AG10803 (cell line): ENCODE measurements at regions not wholly inside any gene's neighbourhood (a gene's known extent, or its start where the extent isn't known, plus 50 kb on each side); places are given as distances from the start of the nearest gene placed in this dataset.
"Not testable (repeated sequence)": the region's sequence is repeated elsewhere in the genome, so short reads cannot be mapped to it uniquely, and the experiment has no call there.

Experiments
- DNase-seq: peaks from one replicate; pipeline ENCODE4 v3.0.0; 2010; ENCODE audit warnings: low read depth
- H3K4me3 ChIP-seq: 2 replicates; pipeline ENCODE4 v1.5.1; 2011; ENCODE audit warnings: mild to moderate bottlenecking, low read length, control low read depth
- TF ChIP-seq, protein P1 (sequence below): conservative IDR thresholded peaks from 2 replicates; pipeline ENCODE4 v1.5.1; 2011; ENCODE audit warnings: mild to moderate bottlenecking, low read length, control low read depth, inconsistent platforms

DNA sequence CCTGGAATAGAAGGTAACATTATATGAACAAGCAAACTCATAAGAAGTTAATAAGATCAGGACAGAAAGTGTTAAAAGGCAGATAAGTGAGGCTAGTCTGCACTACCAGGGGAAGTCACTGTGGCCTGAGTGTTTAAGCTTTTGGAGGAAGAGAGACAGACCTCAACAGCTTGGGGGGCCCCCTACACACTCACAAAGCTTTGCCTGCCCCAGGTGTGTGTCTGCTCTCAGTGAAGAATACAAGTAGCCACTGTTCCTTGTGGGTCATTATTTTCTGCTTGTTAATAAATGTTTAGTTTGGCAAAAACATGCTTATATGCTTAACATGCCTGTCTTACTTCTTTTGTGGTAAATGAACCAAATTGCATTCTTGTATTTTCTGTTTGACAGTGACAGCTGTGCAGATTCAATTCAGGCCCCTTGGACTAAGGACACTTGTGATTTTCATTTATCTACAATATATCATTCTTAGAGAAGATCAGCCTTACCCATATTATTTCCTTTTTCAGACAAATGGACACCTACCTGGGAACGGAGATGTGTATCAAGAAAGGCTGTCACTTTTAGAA lies 50.7 kb upstream of the C12orf71 start:
- TF ChIP-seq, protein P1, sequence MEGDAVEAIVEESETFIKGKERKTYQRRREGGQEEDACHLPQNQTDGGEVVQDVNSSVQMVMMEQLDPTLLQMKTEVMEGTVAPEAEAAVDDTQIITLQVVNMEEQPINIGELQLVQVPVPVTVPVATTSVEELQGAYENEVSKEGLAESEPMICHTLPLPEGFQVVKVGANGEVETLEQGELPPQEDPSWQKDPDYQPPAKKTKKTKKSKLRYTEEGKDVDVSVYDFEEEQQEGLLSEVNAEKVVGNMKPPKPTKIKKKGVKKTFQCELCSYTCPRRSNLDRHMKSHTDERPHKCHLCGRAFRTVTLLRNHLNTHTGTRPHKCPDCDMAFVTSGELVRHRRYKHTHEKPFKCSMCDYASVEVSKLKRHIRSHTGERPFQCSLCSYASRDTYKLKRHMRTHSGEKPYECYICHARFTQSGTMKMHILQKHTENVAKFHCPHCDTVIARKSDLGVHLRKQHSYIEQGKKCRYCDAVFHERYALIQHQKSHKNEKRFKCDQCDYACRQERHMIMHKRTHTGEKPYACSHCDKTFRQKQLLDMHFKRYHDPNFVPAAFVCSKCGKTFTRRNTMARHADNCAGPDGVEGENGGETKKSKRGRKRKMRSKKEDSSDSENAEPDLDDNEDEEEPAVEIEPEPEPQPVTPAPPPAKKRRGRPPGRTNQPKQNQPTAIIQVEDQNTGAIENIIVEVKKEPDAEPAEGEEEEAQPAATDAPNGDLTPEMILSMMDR, result no peak
- DNase-seq, result no peak
- H3K4me3 ChIP-seq, result no peak overlapping the region

DNA sequence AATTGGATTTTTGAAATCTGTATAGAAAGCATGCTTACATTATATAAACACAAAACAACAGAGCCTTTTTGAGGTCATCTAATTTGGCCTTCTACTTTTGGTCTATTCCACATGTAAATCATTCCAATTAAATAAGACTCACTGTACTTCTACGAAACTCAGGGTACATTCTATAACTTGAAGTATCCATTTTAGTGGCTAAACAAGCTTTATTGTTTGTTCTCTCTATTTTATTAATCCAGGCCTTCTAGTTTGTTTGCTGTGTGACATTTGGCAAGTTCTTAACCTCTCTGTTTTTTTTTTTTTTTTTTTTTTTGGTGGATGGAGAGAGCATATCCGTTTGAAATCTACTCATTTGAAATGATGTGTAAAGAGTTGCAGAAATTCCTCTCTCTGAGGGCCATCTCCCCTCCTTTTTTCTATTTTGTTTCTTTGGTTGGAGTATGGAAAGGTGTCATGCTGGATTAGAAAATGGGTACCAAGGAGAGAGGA lies 58.1 kb upstream of the C12orf71 start:
- no peak for DNase-seq
- TF ChIP-seq, protein P1, result no peak
- H3K4me3 ChIP-seq, result no peak overlapping the region

DNA sequence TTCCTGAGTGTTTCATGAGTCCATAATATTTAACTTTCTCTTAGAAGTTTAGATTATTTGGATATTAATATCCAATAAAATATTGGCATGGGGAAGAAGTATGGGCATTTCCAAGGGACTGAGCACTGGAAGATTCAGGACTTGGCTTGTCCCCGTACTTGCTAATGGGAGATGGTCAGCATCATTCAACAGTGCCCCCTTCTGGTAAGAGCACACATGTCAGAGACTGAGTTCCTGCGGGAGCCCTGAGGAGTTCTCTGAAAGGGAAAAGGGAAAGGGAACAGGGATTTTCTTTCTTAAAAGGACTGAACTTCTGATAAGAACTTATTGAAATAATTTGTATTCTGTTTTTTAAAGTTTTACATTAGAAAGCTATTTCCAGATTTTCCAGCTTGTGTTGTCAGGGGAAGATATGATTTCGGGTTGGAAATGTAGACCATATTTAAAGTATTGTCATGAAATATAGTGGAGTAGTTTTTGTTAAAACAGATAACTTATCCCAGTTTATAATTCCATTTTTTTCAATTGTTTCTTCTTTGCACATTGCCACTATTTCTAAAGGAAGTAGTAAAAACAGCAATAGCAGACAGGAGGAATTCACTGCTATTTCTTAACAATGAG lies 59.8 kb upstream of the C12orf71 start:
- H3K4me3 ChIP-seq, result no peak overlapping the region
- TF ChIP-seq, protein P1, result peak; percentile 99
- DNase-seq, result peak; percentile 77

DNA sequence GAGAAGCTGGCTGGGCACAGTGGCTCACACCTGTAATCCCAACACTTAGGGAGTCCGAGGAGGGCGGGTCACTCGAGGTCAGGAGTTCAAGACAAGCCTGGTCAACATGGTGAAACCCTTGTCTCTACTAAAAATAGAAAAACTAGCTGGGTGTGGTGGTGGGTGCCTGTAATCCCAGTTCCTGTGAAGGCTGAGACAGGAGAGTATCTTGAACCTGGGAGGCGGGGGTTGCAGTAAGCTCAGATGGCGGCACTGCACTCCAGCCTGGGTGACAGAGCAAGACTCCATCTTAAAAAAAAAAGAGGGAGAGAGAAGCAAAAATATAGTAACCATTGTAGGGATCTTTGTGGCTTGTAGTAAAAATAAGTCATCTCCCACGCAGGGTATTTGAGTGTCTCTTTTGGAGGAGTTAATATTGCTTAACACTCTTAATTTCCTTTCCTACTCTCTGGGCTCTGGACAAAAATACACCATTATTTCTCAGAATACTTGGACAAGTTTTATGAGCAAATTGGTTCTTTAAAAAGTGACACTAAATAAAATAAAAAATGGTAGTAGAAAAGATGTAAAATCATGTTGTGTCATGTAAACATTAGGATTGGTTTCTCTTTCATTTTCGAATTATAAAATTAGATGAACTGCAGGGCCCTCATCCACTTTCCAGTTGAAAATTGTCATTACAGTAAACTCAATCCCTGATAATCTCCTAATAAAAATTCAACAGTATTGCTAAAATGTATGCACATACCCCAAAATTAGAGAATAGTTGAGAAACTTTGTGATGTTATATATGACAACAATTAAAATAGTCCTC lies 61.1 kb upstream of the C12orf71 start:
- TF ChIP-seq, protein P1, result no peak
- no peak for DNase-seq

DNA sequence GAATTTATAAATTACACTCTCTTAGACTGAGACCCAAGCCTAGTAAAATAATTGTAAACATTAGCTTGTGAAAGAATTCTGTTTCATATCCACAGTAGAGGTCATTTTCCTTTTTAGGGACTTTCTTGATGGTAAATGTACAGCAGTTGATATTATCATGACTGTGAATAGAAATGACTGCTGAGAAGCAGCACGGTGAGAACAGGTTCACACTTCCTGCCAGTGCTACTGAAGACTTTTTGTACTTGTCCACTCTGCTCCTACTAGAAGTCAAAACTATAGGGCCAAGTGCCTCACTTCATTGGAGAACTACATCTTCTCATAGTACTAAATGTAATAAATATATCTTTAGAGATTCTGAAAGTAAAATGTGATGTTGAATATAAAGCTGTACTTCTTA lies 63.3 kb upstream of the C12orf71 start:
- not testable (repeated sequence) for DNase-seq

More for the DNA sequence above, 61.1 kb upstream of the C12orf71 start:
- H3K4me3 ChIP-seq, result no peak overlapping the region

DNA sequence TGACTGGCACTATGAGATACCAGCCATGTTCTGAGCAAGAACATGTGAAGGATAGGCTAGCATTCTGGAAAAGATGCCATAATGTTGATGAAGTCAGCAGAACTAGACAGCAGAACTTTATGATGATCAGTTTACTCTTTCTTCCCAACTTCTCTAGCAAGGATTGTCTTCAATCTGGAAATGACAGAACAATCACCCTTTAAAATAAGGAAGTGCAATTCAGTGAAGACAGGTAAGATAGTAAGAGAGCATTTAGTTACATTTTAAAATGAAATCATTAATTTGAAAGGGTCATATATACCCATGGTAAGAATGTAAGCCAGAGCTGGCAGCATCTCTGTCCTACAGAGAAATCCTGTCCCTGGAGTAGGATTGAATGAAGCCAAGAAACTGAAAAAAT lies 66.0 kb upstream of the C12orf71 start:
- no peak for DNase-seq
- no peak overlapping the region for H3K4me3 ChIP-seq
- TF ChIP-seq, protein P1, result no peak

More for the DNA sequence above, 63.3 kb upstream of the C12orf71 start:
- not testable (repeated sequence) for H3K4me3 ChIP-seq

DNA sequence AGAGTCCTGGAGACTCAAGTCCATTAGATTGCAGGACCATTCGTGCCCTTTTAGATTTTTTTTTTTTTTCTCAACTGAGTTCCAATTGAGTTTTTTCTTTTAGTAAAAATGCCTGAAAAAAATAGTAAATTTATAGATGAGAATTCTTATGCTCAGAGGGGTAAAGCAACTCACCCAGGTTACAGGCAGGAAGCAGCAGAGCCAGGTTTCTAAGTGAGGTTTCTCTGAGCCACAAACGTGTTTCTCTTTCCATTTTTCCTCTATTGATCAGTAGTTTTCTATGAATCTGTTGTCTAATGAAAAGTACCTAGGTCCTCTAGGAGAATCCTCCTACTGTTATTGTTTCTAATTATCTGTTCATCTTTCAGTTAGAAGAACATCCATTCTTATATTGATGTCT lies 66.4 kb upstream of the C12orf71 start:
- TF ChIP-seq, protein P1, result no peak
- no peak overlapping the region for H3K4me3 ChIP-seq
- no peak for DNase-seq
